GM18508 (cell line): ENCODE measurements at regions not wholly inside any gene's neighbourhood (a gene's known extent, or its start where the extent isn't known, plus 50 kb on each side); places are given as distances from the start of the nearest gene placed in this dataset.
"Not testable (repeated sequence)": the region's sequence is repeated elsewhere in the genome, so short reads cannot be mapped to it uniquely, and the experiment has no call there.

Experiments used
- ATAC-seq: cut with Tn5 transposase; IDR thresholded peaks from one replicate; pipeline ENCODE4 v1.9.1; 2021; ENCODE audit warnings: moderate number of reproducible peaks; ENCODE audit not compliant: insufficient read depth, unreplicated experiment

DNA sequence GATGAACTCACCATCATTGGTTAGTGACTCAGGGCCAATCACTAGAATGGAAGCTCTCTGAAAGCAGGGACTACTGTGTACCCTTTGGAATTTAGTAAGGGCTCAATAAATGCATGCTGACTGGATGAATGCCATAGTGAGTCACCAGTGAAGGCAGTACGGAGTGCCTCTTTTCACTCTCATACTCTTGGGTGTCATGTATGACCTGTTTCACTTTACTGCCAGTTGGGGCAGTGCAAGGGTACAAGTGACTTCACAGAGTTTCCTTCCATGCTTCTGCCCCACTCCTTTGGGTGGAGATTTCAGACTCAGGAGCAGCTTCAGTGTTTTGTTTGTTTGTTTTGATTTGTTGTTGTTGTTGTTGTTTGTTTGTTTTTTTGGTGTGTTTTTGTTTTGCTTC is 57.7 kb downstream of the SOX3 start:
- ATAC-seq = no peak

DNA sequence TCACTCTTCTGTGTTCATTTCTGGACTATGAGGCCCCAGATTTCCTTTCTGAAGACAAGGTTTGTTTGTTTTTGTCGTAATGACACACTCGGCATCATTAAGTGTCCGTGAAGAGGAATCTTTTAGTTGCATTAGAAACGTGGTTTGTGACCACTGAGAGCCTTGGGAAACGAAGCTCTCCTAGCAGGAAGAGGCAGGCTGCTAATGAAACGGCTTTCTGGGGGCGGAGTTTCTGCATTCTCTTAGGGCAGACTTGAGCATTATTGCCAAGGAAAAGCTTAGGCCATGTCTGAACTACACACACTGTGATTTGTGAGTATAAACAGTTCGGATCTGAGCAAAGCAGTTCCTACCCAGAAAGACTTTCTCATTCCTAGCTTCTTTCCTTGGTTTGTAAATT is 64.0 kb downstream of the SOX3 start:
- no peak for ATAC-seq

DNA sequence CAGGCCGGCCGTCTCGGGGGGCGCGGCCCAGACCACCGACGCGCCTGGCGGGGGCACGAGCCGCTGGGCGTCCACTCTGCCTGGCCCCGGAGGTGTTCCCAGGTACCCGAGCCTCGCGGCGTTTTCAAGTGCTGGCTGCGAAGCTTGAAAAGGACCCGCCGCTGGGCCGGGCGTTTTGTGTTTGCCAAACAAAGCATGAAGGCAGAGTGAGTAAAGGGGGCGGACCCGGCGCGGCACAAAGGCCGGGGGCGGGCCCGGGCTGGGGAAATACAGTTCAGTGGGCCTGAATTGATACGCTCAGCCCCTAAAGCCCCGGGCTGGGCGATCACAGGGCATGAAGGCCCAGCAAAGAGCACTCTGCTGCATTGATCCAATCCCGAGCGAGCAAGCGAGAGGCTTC is 65.4 kb downstream of the SOX3 start:
- no peak for ATAC-seq

DNA sequence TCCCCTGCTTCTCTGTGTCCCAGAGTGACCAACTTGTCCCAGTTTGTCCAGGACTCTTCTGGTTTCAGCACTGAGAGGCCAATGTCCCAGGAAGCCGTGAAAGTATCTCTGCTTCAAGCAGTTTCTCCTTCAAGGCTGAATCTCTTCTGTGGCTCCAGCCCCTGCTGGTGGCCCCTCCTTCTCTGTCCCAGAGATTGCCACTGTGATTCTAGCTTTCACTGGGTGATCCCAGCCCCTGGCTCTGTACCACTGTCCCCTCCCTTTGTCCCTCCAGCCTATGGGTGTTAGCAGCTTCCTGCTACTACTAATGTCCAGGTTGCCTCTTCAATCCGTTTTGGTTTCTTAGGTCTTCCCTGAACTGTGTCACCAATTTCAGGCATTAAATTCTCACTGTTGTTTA is 70.5 kb downstream of the SOX3 start:
- no peak for ATAC-seq

DNA sequence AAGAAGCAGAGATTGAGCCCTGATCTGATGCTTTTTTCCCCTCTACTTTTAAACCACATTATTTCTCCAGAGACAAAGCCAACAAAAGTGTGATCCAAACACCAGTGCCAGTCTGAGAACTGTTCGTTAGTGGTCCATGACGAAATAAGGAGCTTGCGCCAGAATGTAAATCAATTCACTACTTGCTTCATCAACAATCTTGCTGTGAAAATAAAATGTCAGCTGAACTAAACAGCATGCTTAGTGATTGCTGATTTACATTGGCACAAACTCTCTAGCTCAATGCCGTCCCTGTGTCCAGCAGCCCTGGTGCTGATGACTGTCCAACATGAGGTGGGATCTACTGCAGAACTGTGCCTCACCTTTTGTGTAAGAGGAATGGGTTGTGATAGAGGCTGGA is 71.3 kb downstream of the SOX3 start:
- ATAC-seq = no peak

DNA sequence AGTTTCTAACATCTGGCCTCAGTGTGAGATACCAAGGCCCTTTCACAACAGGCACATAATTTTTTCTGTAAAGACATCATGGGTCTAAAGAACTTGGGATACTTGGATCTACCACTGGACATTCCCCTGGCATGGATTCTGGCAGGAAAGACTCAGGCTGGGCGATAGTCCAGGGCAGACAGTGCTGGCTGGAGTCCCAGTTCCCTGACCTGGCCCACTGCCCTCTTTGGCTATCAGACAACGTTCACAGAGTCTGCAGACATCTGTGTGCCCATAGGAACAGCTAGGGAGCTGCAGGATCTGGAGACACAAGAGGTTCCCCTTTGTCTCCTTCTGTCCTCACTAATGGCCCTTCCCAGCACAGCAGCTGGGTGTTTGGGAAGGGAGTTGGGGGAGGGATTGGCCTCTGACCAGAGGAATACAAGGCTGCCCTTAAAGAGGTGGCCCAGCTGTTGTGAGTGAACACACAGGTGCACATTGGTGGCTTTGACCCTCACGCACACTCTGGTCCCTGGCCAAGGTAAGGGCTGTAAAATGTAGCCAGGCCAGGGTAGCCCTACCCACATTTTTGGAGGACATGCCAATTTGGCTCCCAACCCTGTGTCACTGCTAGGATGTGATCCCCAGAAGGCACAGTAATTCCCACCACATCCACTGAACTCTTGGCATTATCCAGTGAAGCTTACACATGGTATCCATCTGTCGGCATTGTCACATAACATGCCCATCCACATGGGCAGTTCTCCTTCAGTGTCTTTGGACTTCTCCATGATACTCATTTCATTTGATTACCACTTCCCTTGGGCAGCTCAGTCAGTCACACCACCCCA is 72.3 kb downstream of the SOX3 start:
- ATAC-seq = no peak

DNA sequence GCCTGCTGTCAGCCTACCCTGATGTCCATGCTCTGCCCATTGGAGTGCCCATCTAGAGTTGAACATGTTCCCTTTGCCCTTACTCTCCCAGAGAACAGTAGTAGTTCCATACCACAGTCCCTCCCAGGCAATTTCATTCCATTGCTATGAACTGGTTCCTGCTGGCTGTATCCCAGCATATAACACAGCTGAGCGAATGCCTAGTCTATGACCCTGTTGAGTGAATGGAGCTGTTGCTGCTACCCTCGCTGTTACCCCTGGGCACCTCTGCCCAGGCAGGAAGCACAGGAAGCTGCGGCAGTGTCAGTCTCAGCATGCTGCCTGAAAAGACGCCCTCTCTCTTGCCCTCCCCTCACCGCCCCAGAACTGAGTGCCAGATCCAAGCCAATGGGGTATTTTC is 73.3 kb downstream of the SOX3 start:
- no peak for ATAC-seq

DNA sequence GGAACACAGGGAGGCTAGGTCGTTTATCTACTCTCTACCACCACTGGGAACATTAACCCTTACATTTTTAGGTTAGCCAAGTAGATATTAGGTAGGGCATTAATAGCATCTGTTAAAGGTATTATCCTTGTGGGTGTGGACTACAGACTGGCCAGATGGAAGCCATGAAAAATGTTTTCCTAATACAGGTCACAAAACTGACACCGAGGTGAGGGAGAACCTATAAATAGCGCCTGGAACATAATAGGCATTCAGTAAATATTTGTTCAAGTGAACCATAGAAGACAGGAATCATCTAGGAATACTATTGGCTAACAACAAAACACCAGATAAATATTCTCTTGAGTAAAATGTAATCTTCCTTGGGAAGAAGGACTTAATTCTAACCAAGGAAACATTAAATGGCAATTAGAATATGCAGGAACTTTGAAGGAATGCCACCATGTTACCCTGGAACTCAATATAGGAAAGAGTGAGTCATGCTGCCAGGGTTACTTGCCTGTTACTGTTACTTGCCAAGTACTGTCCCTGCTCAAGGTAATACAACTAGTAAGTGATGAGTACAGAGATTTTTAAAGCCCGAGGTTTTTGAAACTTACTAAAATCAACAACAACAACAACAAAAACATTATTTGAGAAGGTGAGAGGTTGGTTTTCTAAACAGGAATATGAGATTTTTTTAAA is 79.0 kb downstream of the SOX3 start:
- no peak for ATAC-seq

DNA sequence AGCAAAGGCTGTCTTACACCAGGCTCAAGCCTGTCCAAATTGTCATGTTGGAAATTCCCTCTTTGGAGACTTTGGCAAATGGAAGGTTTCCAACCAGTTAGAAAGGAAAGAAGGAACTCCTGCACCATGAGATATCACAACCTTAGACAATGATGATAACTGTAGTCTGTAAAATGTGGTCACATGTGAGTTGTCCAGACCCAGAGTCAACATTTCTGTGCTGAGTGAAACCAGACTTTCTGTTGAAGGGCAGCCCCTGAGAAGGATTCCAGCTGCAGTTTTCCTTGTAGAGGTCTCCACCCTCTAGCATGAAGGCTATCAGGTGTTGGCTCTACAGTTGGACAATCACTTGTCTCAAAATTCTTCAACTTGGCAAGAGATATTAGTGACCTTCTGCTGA is 82.4 kb downstream of the SOX3 start:
- ATAC-seq = no peak

DNA sequence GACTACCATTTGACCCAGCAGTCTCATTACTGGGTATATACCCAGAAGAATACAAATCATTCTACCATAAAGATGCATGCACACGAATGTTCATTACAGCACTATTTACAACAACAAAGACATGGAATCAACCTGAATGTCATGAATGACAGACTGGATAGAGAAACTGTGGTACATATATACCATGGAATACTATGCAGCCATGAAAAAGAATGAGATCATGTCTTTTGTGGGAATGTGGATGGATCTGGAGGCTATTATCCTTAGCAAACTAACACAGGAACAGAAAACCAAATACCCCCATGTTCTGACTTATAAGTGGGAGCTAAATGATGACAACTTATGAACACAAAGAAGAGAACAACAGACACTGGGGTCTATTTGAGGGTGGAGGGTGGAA is 102.7 kb downstream of the SOX3 start:
- not testable (repeated sequence) for ATAC-seq

DNA sequence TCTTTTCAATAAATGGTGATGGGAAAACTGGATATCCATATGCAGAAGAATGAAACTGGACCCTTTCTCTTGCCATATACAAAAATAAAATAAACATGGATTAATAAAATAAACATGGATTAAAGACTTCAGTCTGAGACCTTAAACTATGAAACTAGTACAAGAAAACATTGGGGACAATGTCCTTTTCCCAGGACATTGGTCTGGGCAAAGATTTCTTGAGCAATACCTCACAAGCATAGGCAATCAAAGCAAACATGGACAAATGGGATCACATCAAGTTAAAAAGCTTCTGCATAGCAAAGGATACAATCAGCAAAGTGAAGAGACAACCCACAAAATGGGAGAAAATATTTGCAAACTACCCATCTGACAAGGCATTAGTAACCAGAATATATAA is 108.5 kb downstream of the SOX3 start:
- not testable (repeated sequence) for ATAC-seq

DNA sequence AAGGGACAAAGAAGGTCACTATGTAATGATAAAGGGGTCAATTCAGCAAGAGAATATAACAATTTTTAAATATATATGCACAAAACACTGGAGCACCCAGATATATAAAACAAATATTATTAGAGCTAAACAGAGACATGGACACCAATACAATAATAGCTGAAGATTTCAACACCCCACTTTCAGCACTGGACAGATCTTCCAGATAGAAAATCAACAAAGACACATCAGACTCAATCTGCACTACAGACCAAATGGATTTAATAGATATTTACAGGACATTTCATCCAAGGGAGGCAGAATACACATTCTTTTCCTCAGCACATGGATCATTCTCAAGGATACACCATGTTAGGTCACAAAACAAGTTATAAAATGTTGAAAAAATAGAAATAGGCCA is 111.4 kb downstream of the SOX3 start:
- no peak for ATAC-seq

DNA sequence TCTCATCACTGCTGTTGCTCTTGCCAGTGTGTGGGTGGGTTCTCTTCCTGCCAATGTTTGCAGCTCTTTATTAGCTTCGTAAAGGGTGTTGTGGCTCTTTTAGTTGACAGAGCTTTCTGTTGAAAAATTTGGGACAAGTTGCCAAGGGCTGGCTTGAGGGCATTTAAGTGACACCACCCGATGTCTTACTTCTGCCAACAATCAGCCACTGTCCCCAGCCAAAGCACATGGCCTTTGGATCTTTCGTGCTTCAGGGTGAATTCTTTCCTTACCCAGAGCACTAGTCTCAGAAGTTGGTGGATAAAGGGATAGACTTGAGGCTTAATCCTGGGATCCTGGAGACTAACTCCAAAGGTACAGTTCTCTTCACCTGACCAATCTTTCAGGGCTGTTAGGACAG is 113.6 kb downstream of the SOX3 start:
- no peak for ATAC-seq

DNA sequence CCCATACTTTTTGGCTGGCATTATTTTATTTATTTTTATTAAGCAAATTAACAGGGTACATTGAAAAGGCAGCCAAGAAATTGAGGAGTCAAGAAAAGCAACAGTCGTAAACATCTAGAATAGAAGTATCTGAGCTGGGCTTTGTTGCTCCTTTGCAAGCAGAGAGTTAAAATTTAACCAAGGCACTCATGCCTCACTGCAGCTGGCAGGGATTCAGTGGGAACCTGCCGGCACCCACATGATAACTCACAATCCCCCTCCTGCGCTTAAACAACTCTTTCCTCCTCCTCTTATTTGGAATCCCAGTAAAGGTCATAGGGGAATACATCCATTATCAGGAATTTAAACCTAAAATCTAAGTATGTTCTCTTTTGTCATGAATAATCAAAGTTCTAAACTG is 115.5 kb downstream of the SOX3 start:
- no peak for ATAC-seq

DNA sequence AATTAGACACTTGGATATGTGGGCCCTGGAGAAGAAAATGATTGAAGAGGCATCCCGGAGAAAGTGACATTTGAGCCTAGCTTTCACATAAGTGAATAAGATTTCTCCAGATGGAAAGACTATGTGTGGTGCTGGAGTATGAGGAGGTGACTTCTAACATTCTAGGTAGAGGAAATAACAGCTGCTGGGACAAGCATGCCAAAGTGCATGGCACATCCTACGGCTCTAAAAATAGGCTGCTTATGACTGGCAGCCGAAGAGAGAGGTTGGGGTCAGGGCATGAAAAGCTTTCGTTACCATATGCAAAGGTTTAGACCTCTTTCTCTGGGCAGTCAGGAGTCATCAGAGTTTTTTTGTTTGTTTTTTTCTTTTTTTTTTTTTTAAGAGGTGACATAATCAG is 142.0 kb downstream of the SOX3 start:
- no peak for ATAC-seq

DNA sequence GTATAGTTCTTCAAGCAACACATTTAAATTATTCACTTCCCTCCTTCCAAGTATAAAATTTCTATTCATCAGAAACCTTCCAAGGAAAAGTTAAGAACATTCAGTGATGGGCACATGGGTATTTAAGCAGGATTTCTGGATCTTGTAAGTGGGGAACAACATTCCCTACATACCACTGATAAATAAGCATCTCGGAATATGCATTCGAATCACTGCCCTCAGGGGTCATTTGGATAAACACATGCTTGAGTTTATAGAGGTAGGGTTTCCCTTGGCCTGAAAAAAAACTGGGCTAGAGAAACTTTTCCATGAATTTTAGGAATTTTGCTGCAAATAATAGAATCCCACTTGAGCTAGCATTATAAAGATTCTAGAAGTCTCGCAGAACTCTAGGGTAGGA is 143.9 kb downstream of the SOX3 start:
- ATAC-seq = no peak

DNA sequence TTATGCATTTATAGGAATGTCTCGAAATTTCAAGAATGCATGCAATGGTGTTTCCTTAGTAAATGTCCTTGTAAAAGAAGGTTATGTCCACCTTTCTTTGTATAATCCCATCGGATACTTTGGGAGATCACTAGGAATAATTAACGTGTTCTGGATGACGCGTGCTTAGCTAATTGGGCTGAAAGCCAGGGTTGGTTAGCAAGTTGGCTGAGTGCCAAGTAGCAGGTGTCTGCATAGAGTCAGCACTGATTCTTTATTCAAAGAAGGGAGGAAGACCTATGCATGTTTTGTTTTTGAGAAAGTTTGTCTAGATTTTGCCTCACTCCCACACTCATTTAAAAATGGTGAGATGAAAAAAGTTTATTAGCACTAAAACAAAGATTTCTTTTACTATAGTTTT is 144.6 kb downstream of the SOX3 start:
- ATAC-seq = no peak

DNA sequence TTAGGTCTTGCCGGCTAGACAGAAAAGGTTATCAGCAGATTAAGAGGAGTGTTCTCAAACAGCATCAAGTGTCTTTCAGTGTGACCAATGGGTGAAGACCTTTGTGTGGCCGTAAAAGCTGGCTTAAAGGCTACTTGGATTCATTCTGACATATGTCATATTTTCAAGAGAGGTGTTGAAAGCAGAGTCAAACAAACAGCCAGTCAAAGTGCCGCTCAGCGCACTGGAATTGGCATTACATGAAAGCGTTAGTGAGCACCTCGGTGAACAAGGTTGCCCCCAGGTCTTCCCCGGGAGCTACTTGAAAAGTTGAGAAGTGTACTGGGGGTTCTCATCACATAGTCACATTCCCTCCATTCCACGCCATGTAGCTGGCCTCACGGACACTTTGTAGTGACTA is 148.9 kb downstream of the SOX3 start:
- no peak for ATAC-seq

DNA sequence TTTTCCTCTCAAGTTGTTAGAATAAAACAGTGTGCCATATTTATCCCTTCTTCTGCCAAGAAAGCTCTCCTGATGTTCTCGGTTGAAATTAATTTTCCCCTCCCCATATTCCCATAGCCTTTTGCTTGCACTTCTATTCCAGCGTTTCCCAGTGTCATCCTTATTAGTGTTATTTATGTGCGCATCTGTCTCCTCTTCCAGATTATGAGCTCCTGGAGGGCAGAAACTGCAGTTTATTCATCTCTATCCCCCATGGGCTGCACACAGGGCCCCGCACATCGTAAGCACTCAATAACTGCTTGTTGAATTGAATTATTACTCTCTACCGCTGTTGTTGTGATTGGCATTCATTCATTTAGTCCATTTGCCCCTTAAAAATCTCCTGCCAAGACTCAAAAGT is 149.4 kb downstream of the SOX3 start:
- no peak for ATAC-seq

DNA sequence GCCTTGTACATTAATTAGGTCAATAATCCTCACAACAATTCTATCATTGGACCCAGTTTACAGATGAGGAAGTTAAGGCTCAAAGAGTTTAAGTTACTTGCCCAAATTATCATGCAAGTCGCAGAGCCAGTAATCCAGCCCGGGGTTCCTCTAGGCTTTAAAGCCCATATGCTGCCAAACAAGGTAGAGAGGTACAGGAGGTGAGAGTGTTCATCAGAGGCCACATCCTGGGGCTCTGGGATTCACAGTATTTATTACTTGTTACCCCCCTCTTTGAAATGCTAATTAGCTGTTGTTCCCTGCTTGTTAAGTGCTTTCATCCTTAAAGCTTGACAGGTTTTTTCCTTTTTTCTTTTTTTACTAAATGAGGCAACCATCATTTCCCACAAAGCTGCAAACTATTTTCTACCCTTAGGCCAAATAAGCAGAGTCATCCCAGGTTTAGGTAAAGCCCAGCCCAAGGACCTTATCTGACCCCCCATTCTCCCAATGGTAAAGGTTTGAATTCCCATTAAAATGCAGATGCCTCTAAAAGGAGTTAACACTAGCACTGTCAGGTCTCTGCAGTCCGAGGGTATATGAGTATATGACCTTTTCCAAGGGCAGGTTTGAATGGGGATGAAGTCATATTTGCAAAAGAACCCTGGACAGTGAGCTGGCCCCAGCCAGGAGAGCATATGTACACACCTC is 150.3 kb downstream of the SOX3 start:
- ATAC-seq = no peak

DNA sequence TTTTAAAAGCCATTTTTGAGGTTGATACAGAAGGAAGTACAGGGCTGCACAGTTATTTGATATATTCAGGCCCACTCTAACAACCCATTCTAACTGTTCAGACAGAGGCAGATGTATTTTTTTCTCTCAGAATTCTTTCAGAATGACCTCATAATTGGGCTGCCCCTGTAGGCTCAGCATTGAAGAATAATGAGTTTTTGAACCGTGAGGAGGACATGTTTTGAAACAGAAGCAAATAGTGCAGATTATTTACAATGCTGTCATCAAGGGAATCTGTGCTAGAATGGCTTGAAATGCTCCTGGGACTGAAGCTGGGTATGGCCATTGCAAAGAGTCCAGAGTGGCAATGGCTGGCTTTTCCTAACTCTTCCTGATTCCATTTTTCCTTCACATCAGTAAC is 158.1 kb downstream of the SOX3 start:
- ATAC-seq = no peak
